GM18508 (cell line): ENCODE measurements at regions not wholly inside any gene's neighbourhood (a gene's known extent, or its start where the extent isn't known, plus 50 kb on each side); places are given as distances from the start of the nearest gene placed in this dataset.

Experiments used
- ATAC-seq: cut with Tn5 transposase; IDR thresholded peaks from one replicate; pipeline ENCODE4 v1.9.1; 2021; ENCODE audit warnings: moderate number of reproducible peaks; ENCODE audit not compliant: insufficient read depth, unreplicated experiment

DNA sequence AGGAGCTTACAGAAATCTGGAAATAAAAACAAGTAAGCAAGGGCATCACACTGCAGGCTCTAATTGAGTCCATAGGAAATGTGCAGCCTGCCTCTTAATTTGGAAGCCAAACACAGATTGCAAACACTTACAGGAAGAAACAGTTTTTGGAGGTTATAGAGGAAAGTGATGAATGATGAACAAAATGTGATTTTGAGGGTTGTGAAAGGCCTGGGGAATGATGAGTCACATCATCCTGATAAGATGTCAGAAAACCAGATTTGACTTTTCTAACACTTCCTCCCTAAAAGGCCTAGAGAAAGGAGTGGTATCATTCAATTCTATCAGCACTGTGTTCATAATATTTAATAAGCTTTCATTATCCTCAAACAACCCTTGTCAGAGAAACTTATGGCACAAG, 96.6 kb upstream of the POU2AF2 start:
- no peak for ATAC-seq

DNA sequence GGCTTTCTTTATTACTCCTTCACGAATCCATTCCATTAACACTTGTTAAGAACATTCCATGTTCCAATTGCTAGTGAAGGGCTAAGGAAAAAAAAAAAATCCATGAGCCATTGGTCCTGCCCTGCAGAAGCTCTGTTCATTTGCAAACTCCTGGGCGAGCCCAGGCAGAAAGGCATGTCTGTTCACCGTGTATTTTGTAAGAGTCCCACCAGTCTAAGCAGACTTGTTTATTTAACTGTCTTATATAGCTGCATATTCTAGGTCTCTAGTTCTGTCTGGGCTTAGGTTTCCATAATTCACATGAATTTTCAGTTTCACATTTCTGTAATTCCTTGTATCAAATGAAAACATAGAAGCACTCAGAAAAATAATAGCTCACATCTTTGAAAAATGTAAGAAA, 97.4 kb upstream of the POU2AF2 start:
- no peak for ATAC-seq

DNA sequence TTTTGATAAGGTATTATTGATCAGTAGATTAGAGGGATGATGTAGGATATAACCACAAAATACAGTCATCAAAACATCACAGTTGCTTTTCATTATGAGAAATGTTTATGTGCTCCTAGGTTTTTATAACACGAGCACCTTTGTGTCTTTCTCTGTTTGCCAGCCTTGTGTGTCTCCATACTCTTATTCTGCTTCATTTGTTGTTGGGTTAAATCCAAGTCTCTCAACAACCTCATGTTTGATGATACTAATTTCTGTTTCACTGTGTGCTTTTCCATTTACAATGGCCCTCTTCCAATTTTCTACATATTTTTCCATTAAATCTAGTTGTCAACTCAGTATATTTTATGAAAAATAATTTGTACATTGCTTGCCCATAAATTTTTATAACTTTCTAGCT, 107.7 kb upstream of the POU2AF2 start:
- no peak for ATAC-seq

- ATAC-seq: no peak
These were observed 109.6 kb upstream of the POU2AF2 start for GRCh38 chr11:111135778-111136570.

- ATAC-seq: no peak
These were observed 110.4 kb upstream of the POU2AF2 start for GRCh38 chr11:111135101-111135500.

- no peak for ATAC-seq
These were observed 117.3 kb upstream of the POU2AF2 start for GRCh38 chr11:111128076-111128870.

DNA sequence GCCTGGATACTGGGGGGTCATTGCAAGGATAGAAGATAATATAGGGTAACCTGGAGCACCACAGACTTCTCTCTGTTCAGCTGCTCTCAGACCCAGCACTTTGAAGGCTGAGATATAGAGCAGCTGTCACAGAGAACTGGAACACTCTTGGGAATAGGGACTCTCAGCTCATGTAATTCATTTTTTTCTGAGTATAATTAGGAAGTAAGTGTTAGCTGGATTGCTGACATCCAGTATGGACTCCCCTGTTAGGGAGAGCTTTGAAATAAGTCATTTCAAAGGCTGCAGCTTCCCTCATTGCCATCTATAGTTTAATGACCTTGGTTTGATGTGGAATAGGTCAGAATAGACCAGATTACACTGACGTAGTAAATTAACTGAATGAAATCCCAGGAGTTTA, 120.8 kb upstream of the POU2AF2 start:
- ATAC-seq: no peak

DNA sequence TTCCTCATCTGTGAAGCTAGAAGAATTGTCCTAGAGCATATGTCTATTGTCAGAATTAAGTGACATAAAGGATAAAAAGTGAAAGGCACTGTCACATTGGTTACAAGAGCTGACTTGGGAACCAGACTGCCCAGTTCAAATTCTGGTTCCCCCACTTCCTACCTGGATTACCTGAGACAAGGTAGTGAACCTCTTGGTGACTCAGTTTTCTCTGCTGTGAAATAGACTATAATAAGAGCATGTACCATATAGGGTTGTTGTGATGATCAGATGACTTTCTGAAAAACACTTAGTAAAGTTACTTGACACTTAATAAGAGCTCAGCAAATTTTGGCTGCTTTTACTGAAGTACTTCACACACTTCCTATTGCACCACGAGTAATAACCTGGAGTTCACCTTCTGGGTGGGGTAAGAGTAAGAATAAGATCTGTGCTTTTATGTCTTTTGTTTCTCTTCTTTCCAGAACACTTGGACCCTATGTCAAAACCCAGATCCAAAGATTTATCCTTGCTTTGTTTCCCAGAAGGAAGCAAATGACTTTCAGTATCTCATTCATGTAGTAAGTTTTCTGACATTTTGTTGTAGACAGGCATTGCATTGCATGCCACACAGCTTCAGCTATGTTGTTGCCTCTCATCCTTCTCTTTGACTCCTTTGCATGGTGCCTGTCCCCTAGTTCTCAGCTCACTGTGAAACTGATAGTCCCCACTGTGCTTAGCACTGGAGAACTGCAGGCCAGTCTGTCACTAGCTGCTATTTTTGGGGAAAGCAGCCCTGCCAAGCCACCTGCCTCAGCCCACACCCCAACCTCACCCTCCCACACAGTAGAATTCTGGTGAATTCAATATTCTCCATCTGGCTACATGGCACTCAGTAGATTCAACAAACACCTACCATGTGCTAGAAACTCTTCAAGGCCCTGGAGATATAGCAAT, 121.8 kb upstream of the POU2AF2 start:
- no peak for ATAC-seq

DNA sequence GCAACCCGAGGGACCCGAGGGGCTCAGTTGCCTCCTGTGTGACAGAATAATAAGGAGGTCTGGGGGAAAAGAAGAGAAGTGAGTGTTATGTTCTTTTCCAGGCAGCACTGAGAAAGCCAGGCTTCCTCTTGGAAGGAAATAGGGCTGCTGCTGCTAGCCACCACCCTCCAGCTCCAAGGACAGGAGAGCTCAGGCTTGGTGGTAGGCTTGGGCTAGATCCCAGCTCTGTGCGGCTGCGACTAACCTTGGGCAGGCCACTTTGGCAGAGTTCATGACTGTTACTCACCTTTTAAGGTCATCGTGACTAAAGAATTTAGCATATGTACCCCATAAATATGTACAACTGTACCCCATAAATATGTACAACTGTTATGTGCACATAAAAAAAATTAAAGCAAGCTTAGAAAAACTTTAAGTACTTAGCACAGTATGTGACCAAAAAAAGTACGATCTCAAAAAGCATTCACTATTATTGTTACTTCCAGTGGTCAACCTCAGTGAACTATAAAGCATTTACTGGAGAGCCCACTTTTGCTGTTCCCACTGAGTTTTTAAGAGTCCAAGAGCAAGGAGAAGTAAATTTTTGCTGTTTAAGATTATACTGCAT, 124.7 kb upstream of the POU2AF2 start:
- ATAC-seq: no peak

GRCh38 chr11:111120161-111120560, 125.4 kb upstream of the POU2AF2 start:
- no peak for ATAC-seq

- no peak for ATAC-seq
These were observed 125.8 kb upstream of the POU2AF2 start for GRCh38 chr11:111119751-111120150.

DNA sequence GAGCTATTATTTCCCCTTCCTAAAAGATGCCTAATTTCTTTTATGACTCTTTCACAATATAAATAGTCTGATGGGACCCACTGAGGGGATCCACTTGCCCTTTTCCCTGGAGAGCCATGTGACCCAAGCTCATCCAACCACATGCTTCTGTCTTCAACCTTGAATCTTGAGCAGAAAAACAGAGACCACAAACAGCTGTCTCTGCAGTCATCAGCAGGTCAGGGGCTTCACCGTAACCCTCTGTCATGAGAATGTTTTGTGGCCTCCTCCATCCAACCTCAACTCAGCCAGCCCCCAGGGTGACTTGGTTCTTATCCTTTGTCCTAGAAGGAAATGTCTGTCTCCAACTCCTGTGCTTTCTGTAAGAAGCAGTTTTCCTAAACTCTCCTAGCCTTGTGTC, 129.6 kb upstream of the POU2AF2 start:
- no peak for ATAC-seq

DNA sequence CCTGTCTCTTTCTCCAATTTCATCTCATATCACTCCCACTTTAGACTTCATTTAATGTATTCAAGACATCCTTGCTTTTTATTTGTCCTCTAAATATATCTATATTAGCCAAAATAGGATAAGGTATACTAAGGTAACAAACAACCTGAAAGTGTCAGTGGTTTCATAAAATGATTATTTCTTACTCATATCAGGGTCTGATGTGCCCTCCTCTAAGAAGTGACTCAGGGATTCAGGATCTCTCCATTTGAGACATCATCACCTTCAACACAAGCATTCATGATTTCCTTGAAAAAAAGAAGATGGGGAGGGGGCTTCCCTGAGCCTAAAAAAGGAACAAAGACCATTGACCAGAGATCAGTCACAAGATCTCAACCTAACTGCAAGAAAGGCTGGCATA, 131.4 kb upstream of the POU2AF2 start:
- no peak for ATAC-seq

DNA sequence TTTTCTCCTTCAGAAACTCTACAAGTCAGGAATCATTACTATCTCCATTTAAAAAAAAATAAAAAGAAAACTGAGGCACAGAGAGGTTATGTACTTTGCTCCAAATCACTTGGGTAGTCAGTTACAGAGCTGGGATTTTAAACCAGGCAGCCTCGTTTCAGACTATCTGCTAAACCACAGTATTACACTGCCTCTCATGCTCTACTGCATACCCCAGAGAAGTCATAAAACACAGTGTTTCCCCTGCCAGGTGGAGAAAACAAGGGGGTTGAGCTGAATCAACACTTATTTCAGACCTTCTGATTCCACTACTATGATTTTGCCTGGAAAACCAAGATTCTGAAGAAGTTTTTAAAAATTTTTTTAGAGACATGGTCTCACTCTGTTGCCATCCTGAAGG, 132.9 kb upstream of the POU2AF2 start:
- ATAC-seq: no peak

GRCh38 chr11:111107501-111107900, 138.0 kb upstream of the POU2AF2 start:
- no peak for ATAC-seq

DNA sequence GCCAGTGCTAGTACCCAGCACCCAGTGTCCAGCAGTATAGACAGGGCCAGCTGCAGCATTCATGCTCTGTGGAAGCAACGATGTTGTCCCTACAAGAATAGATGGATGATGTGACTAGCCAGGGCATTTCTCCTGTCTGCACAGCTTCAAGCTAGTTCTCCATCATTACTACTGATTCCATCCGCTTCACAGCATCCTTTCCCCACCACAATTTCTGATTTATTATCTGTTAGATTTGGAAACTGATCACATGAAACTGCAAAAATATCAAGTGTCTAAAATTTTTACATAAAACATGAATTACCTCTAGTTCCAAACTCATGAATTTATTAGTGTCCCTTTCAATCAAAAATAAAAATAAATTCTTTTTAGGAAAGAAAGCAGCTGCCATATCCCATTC, 138.9 kb upstream of the POU2AF2 start:
- ATAC-seq: no peak

DNA sequence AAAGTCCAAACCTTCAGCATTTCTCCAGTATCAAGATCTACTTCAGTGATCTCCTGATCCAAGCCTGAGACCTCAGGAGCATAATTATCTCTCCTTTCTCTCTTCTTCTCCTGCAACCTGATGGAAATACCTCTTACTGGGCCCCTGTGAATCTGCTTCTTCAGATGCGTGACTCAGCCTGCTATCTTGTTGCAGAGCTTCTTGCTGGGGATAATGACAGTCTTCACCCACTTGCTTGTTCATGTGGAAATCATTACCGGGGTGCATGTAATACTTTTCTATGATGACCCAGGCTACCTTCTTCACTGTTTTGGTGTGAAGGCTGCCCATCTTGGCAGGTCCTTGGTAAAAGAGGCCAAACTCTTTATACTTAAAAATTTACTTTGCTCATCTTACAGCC, 140.0 kb upstream of the POU2AF2 start:
- ATAC-seq: no peak

DNA sequence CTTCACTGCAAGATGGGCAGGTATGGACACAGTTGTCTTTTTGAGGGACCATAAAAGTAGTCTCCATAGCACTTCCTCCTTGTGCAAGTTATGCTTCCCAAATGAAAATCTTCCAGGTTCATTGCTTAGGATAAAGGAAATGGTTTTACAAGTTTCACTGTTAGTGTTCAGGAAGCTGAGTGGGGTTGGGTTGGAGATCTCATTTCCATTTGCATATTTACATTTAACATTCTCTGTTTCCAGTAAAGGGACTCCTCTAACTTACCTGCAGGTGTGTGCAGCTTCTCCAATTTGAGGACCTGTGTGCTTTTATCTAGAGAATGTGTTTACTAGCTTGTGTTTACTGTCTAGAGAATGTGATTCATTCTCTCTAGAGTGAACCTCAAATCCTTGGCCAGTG, 141.3 kb upstream of the POU2AF2 start:
- ATAC-seq: no peak

GRCh38 chr11:111101881-111102280, 143.6 kb upstream of the POU2AF2 start:
- ATAC-seq: no peak

DNA sequence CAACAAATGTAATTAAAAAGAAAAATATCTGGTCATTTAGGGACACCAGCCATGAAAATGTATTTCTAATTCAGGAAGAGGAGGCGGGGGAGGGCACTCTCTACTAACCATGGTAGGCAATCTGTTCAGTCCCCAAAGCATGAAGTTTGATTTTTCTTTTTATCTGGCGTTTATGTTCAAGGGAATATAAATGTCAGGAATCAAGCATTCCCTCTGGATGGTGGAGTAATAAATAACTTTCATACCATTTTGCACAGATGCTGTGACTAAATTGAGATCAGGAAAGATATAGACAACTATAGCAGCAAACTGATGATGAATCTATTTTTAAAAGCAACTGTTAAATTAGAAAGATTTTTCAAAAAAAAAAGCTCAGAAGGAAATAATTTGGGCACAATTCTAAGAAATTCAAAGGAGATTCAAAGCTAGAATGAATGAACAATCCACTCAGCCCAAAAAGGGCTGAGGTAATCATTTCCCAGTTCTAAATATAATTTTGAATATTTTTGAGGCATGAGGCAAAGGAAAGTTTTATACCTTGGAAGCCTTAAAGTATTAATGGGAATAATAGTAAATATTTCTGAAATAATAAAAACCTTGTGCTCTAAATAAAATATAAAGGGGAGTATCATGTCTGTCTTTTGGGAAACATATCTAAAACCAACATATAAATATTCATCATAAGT, 146.4 kb upstream of the POU2AF2 start:
- ATAC-seq: no peak
